ENCODE measurements at regions not wholly inside any gene's neighbourhood (a gene's known extent, or its start where the extent isn't known, plus 50 kb on each side); places are given as distances from the start of the nearest gene placed in this dataset.
"Not testable (repeated sequence)": the region's sequence is repeated elsewhere in the genome, so short reads cannot be mapped to it uniquely, and the experiment has no call there.

- Mint-ChIP-seq H3K36me3 (no peaks in the 10 kb centered on the region), H3K27me3 (peaks cover 7% of the 10 kb centered on the region), H3K4me3 (no peak overlapping the region), H3K4me1 (no peaks in the 10 kb centered on the region), H3K27ac (no peak overlapping the region), H3K9me3 (no peaks in the 10 kb centered on the region)
- DNase-seq (ENCODE audit: low spot score in 2 of 2): no peak
- ATAC-seq (ENCODE audit: low read depth): no peak
These were observed 253.4 kb downstream of the BTG1 start for GRCh38 chr12:91892081-91892855.

DNA sequence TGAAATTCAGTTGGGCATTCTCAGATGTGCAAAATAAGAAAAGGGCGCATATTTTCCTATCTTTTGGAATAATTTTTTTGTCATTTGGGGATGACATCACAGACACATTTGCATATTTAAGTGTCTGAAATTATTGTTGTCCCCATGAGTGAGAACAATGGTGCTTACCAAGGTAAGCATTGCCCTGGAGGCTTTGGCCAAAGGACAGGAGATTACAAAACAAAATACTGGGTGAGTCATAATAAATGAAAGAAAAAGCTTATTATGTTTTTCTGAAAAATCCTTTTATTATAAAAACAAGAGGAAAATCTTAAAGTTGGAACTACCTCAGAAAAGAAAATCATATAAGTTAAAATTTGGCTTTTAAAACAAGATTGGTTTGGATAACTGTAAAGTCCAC lies 254.9 kb downstream of the BTG1 start:
- Mint-ChIP-seq H3K4me3 (no peak overlapping the region), H3K4me1 (no peaks in the 10 kb centered on the region), H3K27ac (no peak overlapping the region), H3K9me3 (no peaks in the 10 kb centered on the region), H3K27me3 (peaks cover 4% of the 10 kb centered on the region), H3K36me3 (no peaks in the 10 kb centered on the region)
- no peak for DNase-seq (ENCODE audit: low spot score in 2 of 2)
- no peak for ATAC-seq (ENCODE audit: low read depth)

DNA sequence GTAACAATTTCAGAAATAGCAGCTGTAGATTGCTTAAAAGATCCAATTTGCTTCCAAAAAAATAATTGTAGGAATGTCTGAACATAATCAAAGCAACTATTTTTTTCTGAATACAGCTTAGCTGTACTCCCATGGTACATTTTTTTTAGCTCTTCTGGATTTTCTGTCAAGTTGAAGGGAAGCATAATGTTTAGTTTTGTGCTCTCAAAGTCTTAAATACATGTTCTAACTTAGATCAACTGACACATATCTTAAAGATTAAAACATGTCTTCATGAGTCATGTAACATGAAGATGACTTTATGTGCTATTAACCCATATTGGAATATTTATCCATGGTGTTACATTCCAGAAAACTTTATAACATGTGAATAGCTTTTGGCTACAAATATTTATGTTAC lies 255.7 kb downstream of the BTG1 start:
- Mint-ChIP-seq H3K9me3 (no peaks in the 10 kb centered on the region), H3K36me3 (no peaks in the 10 kb centered on the region), H3K27ac (no peak overlapping the region), H3K27me3 (peaks cover 4% of the 10 kb centered on the region), H3K4me3 (no peak overlapping the region), H3K4me1 (no peaks in the 10 kb centered on the region)
- ATAC-seq (ENCODE audit: low read depth): no peak
- no peak for DNase-seq (ENCODE audit: low spot score in 2 of 2)

- Mint-ChIP-seq H3K4me3 (no peak overlapping the region), H3K4me1 (no peaks in the 10 kb centered on the region), H3K27me3 (peaks cover 4% of the 10 kb centered on the region), H3K36me3 (no peaks in the 10 kb centered on the region), H3K9me3 (no peaks in the 10 kb centered on the region), H3K27ac (no peak overlapping the region)
- DNase-seq (ENCODE audit: low spot score in 2 of 2): no peak
- no peak for ATAC-seq (ENCODE audit: low read depth)
These were observed 256.6 kb downstream of the BTG1 start for GRCh38 chr12:91889059-91889458.

- Mint-ChIP-seq H3K4me3 (no peak overlapping the region), H3K36me3 (no peaks in the 10 kb centered on the region), H3K4me1 (no peaks in the 10 kb centered on the region), H3K27ac (no peak overlapping the region), H3K27me3 (peaks cover 4% of the 10 kb centered on the region), H3K9me3 (no peaks in the 10 kb centered on the region)
- no peak for ATAC-seq (ENCODE audit: low read depth)
- no peak for DNase-seq (ENCODE audit: low spot score in 2 of 2)
These were observed 257.7 kb downstream of the BTG1 start for GRCh38 chr12:91887957-91888356.

- Mint-ChIP-seq H3K36me3 (no peaks in the 10 kb centered on the region), H3K9me3 (no peaks in the 10 kb centered on the region), H3K4me1 (no peaks in the 10 kb centered on the region), H3K27me3 (peaks cover 2% of the 10 kb centered on the region), H3K27ac (no peak overlapping the region), H3K4me3 (no peak overlapping the region)
- no peak for DNase-seq (ENCODE audit: low spot score in 2 of 2)
- no peak for ATAC-seq (ENCODE audit: low read depth)
These were observed 259.6 kb downstream of the BTG1 start for GRCh38 chr12:91885851-91886731.

- H3K27ac Mint-ChIP-seq: no peak overlapping the region
These were observed 261.4 kb downstream of the BTG1 start for GRCh38 chr12:91884230-91884629.

GRCh38 chr12:91883811-91884210 lies 261.8 kb downstream of the BTG1 start:
- H3K4me1 Mint-ChIP-seq: peaks cover 2% of the 10 kb centered on the region

More at GRCh38 chr12:91884230-91884629, 261.4 kb downstream of the BTG1 start:
- ATAC-seq (ENCODE audit: low read depth) (no peak), DNase-seq (ENCODE audit: low spot score in 2 of 2) (no peak)
- Mint-ChIP-seq H3K36me3 (no peaks in the 10 kb centered on the region), H3K4me3 (no peak overlapping the region), H3K9me3 (no peaks in the 10 kb centered on the region), H3K4me1 (peaks cover 2% of the 10 kb centered on the region), H3K27me3 (peaks cover under 1% of the 10 kb centered on the region)

GRCh38 chr12:91882910-91883309 lies 262.7 kb downstream of the BTG1 start:
- no peaks in the 10 kb centered on the region for H3K27me3 Mint-ChIP-seq
- no peak overlapping the region for H3K27ac Mint-ChIP-seq
- H3K9me3 Mint-ChIP-seq: no peaks in the 10 kb centered on the region
- DNase-seq (ENCODE audit: low spot score in 2 of 2): no peak
- no peaks in the 10 kb centered on the region for H3K36me3 Mint-ChIP-seq
- no peak overlapping the region for H3K4me3 Mint-ChIP-seq
- ATAC-seq (ENCODE audit: low read depth): no peak
- peaks cover 4% of the 10 kb centered on the region for H3K4me1 Mint-ChIP-seq

More at GRCh38 chr12:91883811-91884210, 261.8 kb downstream of the BTG1 start:
- H3K36me3 Mint-ChIP-seq: no peaks in the 10 kb centered on the region
- no peak overlapping the region for H3K4me3 Mint-ChIP-seq
- no peak overlapping the region for H3K27ac Mint-ChIP-seq
- ATAC-seq (ENCODE audit: low read depth) (no peak), DNase-seq (ENCODE audit: low spot score in 2 of 2) (no peak)
- H3K27me3 Mint-ChIP-seq: no peaks in the 10 kb centered on the region
- H3K9me3 Mint-ChIP-seq: no peaks in the 10 kb centered on the region

GRCh38 chr12:91880528-91880927 lies 265.1 kb downstream of the BTG1 start:
- Mint-ChIP-seq H3K27me3 (no peaks in the 10 kb centered on the region), H3K27ac (no peak overlapping the region), H3K36me3 (no peaks in the 10 kb centered on the region), H3K9me3 (no peaks in the 10 kb centered on the region), H3K4me3 (no peak overlapping the region), H3K4me1 (peaks cover 21% of the 10 kb centered on the region)
- no peak for ATAC-seq (ENCODE audit: low read depth)
- DNase-seq (ENCODE audit: low spot score in 2 of 2): no peak

GRCh38 chr12:91877456-91878235 lies 268.0 kb downstream of the BTG1 start:
- no peaks in the 10 kb centered on the region for H3K36me3 Mint-ChIP-seq
- no peaks in the 10 kb centered on the region for H3K9me3 Mint-ChIP-seq
- H3K27ac Mint-ChIP-seq: peak overlapping the region; percentile 81
- H3K4me1 Mint-ChIP-seq: peaks cover 21% of the 10 kb centered on the region
- ATAC-seq (ENCODE audit: low read depth): peak; percentile 36
- no peaks in the 10 kb centered on the region for H3K27me3 Mint-ChIP-seq
- H3K4me3 Mint-ChIP-seq: no peak overlapping the region
- DNase-seq (ENCODE audit: low spot score in 2 of 2): peak in 1 of 2 donors; percentile 5

GRCh38 chr12:91877022-91877421 lies 268.6 kb downstream of the BTG1 start:
- Mint-ChIP-seq H3K4me1 (peaks cover 21% of the 10 kb centered on the region), H3K4me3 (peak overlapping the region; percentile 18), H3K9me3 (no peaks in the 10 kb centered on the region), H3K27ac (peak overlapping the region; percentile 81), H3K36me3 (no peaks in the 10 kb centered on the region), H3K27me3 (no peaks in the 10 kb centered on the region)
- DNase-seq (ENCODE audit: low spot score in 2 of 2) (peak; percentile 37 to 54), ATAC-seq (ENCODE audit: low read depth) (peak; percentile 93)

- ATAC-seq (ENCODE audit: low read depth); H3K4me3 Mint-ChIP-seq; H3K36me3 Mint-ChIP-seq; H3K9me3 Mint-ChIP-seq; DNase-seq (ENCODE audit: low spot score in 2 of 2); H3K27me3 Mint-ChIP-seq: not testable (repeated sequence)
- Mint-ChIP-seq H3K27ac (peak overlapping the region; percentile 39), H3K4me1 (peaks cover 27% of the 10 kb centered on the region)
These were observed 270.0 kb downstream of the BTG1 start for GRCh38 chr12:91875671-91876070.
